Left renal pelvis (tissue), 4 donors: ENCODE measurements at regions not wholly inside any gene's neighbourhood (a gene's known extent, or its start where the extent isn't known, plus 50 kb on each side); places are given as distances from the start of the nearest gene placed in this dataset.

Experiments used
- DNase-seq, 4 donors: peaks; one replicate each; pipeline ENCODE4 v3.0.0-alpha.2; 2013; ENCODE audit warnings: low read depth in 4 of 4, low spot score in 3 of 4

DNA sequence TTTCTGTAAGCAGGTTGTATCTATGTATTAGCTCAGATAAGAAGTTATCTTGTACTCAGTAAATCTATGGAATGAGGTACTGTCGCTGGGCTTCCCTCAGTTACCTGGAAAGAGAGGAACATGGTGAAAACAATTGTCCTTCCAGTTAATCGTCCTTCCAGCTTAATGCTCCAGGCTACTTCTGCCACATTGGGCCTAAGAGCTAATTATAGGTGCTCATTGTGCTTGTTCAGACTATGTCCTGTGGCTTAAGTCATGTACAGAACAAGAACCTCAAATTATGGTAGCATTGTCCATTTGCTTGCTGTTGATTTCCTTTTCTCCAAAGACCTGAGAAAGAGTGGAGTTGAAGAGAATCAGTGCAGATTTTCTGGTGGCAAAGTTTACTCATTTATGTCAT is 86.1 kb upstream of the MBL2 start:
- no peak for DNase-seq

DNA sequence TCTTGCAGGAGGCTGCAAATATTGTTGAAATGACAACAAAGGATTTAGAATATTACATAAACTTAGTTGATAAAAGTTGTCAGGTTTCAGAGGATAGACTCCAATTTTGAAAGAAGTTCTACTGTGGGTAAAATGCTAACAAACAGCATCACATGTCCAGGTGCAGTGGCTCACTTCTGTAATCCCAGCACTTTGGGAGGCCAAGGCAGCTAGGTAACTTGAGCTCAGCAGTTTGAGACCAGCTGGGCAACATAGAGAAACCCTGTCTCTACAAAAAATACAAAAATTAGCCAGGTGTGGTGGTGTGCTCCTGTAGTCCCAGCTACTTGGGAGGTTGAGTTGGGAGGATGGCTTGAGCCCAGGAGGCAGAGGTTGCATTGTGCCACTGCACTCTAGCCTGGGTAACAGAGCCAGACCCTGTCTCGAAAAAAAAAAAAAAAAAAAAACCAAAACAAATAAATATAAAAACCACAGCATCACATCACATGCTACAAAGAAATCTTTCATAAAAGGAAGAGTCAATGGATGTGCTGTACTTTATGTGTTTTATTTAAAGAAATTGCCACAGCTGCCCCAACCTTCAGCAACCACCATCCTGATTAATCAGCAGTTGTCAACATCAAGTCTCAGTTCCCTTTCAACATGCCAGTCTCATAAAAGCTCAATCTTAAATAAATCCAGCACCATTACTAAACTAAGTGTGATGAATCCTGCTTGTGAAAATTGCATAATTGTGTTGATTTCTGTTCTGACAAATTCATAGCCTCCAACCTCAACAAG is 83.2 kb upstream of the MBL2 start:
- no peak for DNase-seq

DNA sequence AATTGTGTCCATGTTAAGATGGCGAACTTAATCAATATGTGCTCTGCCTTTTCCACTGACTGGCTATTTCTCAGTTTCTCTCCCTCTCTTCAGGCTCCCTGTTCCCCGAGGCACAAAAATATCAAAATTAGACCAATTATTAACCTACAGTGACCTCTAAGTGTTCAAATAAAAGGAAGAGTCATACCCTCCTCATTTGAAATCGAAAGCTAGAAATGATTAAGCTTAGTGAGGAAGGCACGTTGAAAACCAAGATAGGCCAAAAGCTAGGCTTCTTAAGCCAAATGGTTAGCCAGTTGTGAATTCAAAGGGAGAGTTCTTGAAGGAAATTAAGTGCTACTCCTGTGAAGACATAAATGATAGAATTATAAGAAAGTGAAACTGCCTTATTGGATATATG is 81.1 kb upstream of the MBL2 start:
- DNase-seq, result no peak

DNA sequence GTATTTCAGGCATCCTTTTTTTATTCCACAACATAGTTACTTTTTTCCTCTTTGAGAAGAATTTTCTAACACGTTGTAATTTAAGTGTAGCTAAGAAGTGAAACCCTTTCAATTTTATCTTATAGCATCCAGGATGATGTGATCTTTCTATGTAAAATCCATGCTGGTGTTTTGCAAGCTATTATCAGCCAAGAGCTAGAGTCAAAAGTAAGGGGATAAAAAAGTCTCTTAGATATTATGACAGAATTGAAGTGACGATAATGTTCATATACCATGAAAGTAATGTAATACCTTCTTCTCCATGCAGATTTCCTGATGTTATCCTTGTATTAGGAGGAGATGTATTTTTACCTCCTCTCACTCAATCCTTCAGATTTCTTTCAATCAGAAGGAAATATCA is 64.2 kb upstream of the MBL2 start:
- DNase-seq, result no peak
